HG03442 (cell line): ENCODE measurements at regions not wholly inside any gene's neighbourhood (a gene's known extent, or its start where the extent isn't known, plus 50 kb on each side); places are given as distances from the start of the nearest gene placed in this dataset.

Experiments used
- ATAC-seq: cut with Tn5 transposase; IDR thresholded peaks from one replicate; pipeline ENCODE4 v1.9.1; 2021; ENCODE audit warnings: mild to moderate bottlenecking, moderate library complexity; ENCODE audit not compliant: unreplicated experiment

DNA sequence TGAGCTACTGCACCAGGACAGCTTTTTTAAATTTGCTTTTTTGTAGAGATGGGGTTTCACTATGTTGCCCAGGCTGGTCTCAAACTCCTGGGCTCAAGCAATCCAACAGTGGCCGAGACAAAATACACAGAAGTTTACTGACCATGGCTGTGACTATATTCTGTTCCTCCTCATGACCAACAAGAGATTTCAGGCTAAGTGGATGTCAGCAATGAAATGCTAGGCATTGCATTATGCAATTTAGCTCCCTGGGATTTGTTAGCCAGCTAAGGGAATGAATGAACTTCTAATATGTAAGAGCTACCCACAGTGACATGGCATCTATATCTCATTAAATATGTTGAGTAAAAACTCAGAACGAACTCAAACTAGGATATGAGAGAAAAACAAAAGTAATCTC, 81.9 kb upstream of the MBOAT2 start:
- ATAC-seq: no peak

GRCh38 chr2:9083287-9083686, 79.8 kb upstream of the MBOAT2 start:
- ATAC-seq: no peak

DNA sequence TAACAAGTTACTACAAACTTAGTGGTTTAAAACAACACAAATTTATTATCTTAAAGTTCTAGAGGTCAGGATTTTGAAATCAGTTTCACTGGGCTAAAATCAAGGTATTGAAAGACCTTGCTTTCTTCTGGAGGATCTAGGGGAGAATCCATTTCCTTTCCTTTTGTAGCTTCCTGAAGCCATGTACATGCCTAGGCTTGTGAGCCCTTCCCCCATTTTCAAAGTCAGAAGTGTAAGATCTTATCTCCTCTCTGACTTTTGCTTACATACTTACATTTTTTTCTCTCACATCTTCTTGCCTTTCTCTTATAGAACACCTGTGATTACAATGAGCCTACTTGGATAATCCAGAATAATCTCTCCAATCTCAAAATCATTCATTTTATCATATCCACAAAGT, 78.7 kb upstream of the MBOAT2 start:
- ATAC-seq: no peak

GRCh38 chr2:9081750-9082149, 78.3 kb upstream of the MBOAT2 start:
- no peak for ATAC-seq

- no peak for ATAC-seq
These were observed 74.9 kb upstream of the MBOAT2 start for GRCh38 chr2:9078405-9078804.

- ATAC-seq: no peak
These were observed 74.2 kb upstream of the MBOAT2 start for GRCh38 chr2:9077691-9078090.

DNA sequence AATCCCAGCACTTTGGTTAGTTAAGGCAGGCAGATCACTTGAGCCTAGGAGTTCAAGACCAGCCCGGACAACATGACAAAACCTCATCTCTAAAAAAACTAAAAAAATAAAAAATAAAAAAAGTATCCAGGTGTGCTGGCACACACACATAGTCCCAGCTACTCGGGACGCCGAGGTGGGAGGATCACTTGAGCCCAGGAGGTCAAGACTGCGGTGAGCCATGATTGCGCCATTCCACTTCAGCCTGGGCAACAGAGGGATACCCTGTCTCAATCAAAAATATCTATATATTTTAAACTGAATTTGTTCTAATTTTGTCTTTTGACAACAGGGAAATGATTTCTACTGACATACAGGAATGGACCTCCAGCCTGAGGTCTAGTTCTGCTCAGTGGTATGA, 73.3 kb upstream of the MBOAT2 start:
- no peak for ATAC-seq

- ATAC-seq: no peak
These were observed 72.7 kb upstream of the MBOAT2 start for GRCh38 chr2:9076210-9076609.

- ATAC-seq: peak; percentile 47
These were observed 71.4 kb upstream of the MBOAT2 start for GRCh38 chr2:9074930-9075329.

DNA sequence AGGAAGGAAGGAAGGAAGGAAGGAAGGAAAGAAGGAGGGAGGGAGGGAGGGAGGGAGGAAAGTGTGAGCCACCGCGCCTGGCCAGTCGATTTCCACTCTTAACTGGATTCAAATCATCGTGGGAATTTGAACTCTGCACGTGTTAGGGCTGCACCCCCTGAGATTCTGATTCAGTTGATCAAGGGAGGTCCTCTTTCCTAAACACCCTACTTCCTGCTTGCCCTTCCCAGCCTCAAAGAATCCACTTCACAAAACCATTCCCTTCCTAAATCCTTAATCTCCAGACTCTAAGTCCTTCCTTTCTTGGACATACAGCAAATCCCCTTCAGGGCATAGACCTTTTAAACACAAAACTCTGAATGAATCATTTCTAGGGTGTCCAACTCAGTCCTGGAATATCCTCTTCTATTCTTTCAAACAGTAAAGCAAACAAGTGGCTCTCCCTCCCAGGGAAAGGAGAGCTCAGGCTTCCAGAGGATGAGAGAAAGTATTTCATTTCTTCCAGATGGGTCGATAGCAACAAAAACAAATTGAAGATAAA, 68.2 kb upstream of the MBOAT2 start:
- ATAC-seq: no peak

DNA sequence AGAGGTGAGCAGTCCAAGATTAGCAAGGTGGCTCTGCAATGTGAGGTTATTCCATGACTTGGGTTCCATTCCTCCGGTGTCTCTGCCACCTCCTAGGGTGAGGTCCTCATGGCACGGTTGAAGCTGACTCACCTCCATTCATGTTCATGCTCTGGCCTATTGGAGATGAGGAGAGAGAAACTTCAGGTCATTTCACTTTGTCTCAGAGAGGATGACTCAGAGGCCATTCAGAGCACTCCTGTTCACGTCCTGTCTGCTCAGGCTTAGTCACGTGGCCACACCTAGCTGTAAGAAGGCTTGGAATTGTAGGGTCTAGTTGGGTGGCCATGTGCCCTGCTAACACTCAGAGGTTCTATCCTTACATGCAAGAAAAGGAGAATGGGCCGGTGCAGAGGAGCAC, 67.5 kb upstream of the MBOAT2 start:
- ATAC-seq: peak; percentile 81

DNA sequence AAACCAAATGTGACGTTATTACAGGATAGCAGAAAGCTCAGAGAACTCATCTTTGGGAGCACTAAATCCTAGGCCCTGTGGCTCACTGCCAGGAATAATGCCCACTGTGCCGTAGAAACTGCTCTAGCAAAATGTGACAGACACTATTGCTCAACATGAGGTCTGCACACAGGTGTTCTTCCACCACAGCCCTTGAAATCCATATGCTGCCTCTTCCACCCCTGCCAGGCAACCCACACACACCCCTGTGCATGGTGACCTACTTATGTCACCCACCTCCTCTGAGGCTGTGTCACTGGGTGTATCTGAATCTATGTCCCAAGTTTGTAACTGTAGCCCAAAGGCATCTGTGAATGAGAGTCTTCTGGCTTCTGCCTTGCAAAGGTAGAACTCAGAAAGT, 66.1 kb upstream of the MBOAT2 start:
- ATAC-seq: no peak

GRCh38 chr2:9065901-9066300, 62.4 kb upstream of the MBOAT2 start:
- no peak for ATAC-seq

GRCh38 chr2:9063023-9063606, 59.6 kb upstream of the MBOAT2 start:
- no peak for ATAC-seq

GRCh38 chr2:9060819-9061218, 57.3 kb upstream of the MBOAT2 start:
- ATAC-seq: no peak

DNA sequence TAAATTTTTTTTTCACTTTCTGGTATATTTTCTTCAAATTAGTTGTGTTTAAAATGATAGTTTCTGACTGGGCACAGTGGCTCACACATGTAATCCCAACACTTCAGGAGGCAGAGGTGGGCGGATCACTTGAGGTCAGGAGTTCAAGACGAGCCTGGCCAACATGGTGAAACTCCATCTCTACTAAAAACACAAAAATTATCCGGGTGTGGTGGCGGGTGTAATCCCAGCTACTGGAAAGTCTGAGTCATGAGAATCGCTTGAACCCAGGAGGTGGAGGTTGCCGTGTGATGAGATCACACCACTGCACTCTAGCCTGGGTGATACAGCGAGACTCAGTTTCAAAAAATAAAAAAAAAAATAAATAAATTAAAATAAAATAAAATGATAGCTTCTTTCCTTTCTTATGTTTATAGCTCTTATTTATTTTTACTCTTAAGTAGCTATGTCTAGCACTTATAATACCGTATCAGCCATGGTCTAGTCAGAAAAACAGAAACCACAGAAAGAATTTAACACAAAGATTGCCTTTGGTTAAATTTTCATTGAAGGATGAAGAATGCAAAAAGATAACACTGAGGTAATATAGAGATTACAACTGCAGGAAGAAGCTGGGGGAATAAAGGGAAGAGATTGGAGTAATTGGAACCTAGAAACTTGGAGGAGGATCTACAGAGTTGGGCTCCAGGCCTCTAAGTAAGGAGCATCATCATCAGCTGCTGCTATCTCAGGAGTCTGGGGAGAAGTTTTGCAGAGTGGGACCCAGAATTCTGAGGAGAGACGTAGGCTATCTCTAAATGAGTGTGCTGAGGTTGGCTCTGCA, 54.7 kb upstream of the MBOAT2 start:
- ATAC-seq: no peak

DNA sequence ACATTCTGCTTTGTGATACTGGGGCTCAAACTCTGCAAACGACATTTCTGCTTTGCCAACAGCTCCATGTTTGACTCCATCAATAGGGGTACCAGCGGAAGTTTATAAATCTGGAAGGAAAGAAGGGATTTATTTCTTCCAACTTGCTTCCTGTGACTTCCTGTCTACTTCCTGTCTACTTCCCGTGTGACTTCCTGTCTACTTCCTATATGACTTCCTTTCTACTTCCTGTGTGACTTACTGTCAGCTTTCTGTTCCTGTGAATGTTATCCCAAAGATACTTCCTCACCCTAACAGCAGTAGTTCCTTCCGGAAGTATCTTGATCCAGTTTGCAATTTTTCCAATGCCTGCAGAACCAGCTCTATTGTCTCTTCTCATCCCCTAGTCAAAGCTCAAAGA, 52.0 kb upstream of the MBOAT2 start:
- ATAC-seq: no peak

DNA sequence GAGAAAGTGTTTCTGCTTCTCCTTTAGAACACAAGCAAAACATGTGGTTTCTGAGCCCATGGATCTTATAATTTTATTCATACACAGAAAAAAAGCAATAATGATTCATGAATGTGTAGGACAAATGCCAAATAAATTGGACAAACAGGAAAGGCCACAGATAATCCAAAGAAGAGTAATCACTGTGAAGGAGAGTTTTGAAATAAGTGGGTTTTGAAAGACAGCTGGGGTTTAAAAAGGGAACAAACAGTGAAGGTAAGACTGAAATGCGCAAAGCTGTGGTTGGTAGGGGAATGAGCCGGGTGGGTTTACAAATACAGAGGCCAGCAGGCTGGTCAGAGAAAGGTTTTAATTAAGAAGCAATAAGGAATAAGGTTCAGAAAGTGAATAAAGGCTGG, 50.0 kb upstream of the MBOAT2 start:
- no peak for ATAC-seq
